Heart left ventricle (tissue), 13 donors: ENCODE measurements at regions not wholly inside any gene's neighbourhood (a gene's known extent, or its start where the extent isn't known, plus 50 kb on each side); places are given as distances from the start of the nearest gene placed in this dataset.

ENCODE experiments used
- POLR2A ChIP-seq, 2 donors: fragments of 450-650 bp; IDR thresholded peaks; one replicate each; pipeline ENCODE4 v1.6.1; 2017; ENCODE audit warnings: antibody characterized with exemption in 2 of 2, mild to moderate bottlenecking in 2 of 2, moderate library complexity in 2 of 2
- TF ChIP-seq, protein P1 (sequence below), 12 donors: fragments of 200-600 bp; sonication (generic) in 4 of 12; IDR thresholded peaks; one replicate each; pipeline versions ENCODE4 v1.5.0 to v1.8.0; 2018 to 2022; ENCODE audit warnings: antibody characterized with exemption in 12 of 12, mild to moderate bottlenecking in 5 of 12
- donor health status: ischemic (EF 13 %, LVEDD 7.1; RV severe dilation, severe dysfunction).
- donor health status: DM: no; HTN: yes; CAD: no.
- donor health status: DM: no; HTN: no; CAD: no.
- donor health status: ischemic (EF 25% LVEDD 6.9; RV normal size, moderate dysfunction).
- donor health status: ischemic (EF 25% LVEDD 5.7; RV mildly dilated, moderate dysfunction).
- donor health status: ischemic (EF 35%, LVEDD 5.7; RV mildly dilated, moderate dysfunction).
- donor health status: nonischemic (EF 11% LVEDD 7.7; RV severe dilation, severe dysfunction).
- donor health status: DM: yes; HTN: yes; CAD: no.
- donor health status: PGD.
- donor health status: ischemic (EF 29% LVEDD 5.4; RV normal size, mild dysfunction).
- donor health status: nonischemic (EF 23%, LVEDD 6.1; RV moderate dilation, normal function).

DNA sequence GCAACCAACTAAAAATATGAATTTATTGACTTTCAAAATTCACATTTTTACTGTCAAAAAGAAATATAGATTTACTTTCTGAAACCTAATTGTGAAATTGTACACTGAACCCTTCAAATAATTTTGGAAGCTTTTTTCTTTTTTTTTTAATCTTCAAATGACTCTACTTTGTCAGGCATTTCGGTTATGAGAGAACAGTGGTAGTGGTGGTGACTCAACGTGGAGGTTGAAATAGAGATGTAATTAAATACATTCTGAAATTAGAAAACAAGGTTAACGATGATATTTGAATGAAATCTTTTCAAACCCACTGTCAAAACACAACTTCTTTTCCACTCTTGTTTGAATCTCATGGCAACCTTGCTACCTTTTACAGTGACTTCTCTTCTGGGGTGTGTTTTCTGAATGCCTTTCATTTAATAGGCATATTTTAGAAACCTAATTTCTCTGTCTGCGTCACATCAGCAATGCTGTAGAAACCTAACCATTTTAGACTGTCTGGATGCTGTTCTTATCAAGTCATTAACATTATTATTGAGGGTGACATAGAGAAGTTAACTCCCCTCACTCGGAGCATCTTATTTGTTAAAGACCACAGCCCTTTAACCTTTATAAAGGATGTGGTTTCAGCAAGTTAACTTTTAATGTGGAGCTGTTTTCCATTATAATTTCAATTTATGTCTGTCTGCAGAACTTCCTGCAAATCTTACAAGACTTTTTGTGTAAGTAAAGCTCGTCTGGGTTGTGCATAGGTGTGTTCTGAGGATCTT lies 136.8 kb downstream of the PCDH7 start:
- TF ChIP-seq, protein P1, sequence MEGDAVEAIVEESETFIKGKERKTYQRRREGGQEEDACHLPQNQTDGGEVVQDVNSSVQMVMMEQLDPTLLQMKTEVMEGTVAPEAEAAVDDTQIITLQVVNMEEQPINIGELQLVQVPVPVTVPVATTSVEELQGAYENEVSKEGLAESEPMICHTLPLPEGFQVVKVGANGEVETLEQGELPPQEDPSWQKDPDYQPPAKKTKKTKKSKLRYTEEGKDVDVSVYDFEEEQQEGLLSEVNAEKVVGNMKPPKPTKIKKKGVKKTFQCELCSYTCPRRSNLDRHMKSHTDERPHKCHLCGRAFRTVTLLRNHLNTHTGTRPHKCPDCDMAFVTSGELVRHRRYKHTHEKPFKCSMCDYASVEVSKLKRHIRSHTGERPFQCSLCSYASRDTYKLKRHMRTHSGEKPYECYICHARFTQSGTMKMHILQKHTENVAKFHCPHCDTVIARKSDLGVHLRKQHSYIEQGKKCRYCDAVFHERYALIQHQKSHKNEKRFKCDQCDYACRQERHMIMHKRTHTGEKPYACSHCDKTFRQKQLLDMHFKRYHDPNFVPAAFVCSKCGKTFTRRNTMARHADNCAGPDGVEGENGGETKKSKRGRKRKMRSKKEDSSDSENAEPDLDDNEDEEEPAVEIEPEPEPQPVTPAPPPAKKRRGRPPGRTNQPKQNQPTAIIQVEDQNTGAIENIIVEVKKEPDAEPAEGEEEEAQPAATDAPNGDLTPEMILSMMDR (IDR thresholded peaks at IDR 0.05): no peak
- TF ChIP-seq POLR2A (IDR thresholded peaks at IDR 0.05): no peak
